GM06990 (cell line): ENCODE measurements at regions not wholly inside any gene's neighbourhood (a gene's known extent, or its start where the extent isn't known, plus 50 kb on each side); places are given as distances from the start of the nearest gene placed in this dataset.

Source experiments
- DNase-seq: peaks from one replicate; pipeline ENCODE4 v3.0.0-alpha.2; 2011; ENCODE audit not compliant: insufficient read length; ENCODE audit errors: extremely low read depth
- H3K27me3 ChIP-seq: replicated peaks from 2 replicates; pipeline ENCODE4 v1.6.0; 2011; ENCODE audit warnings: low read length; ENCODE audit not compliant: control insufficient read depth, insufficient read depth
- H3K36me3 ChIP-seq: 2 replicates; pipeline ENCODE4 v1.5.1; 2011; ENCODE audit warnings: low read length; ENCODE audit not compliant: control insufficient read depth, insufficient read depth
- H3K4me3 ChIP-seq: replicated peaks from 2 replicates; pipeline ENCODE4 v1.5.1; 2011; ENCODE audit warnings: low read depth, mild to moderate bottlenecking, control low read depth, low read length
- TF ChIP-seq, protein P1 (sequence below): IDR thresholded peaks from 2 replicates; pipeline ENCODE4 v1.5.1; 2011; ENCODE audit warnings: low read length, control low read depth, mild to moderate bottlenecking, inconsistent platforms; ENCODE audit not compliant: insufficient read depth, poor library complexity, severe bottlenecking

DNA sequence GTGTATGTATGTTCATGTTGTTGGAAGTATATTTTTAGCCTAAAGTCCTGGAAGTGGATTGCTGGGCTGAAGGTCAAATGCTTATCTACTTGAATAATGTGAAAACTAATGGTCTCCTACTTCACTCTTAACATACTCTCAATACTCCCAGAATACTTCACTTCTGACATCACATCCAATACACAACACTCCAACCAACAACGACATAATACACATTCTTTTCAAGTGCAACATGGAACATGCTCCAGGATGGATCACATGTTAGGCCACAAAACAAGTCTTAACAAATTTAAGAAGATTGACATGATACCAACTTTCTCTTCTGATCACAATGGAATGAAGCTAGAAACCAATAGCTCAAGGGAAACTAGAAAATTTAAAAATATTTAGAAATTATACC is 126.9 kb upstream of the ADCY1 start:
- Histone ChIP-seq H3K36me3 (no peaks in the 10 kb centered on the region), H3K27me3 (no peaks in the 10 kb centered on the region), H3K4me3 (no peak overlapping the region)
- TF ChIP-seq, protein P1, sequence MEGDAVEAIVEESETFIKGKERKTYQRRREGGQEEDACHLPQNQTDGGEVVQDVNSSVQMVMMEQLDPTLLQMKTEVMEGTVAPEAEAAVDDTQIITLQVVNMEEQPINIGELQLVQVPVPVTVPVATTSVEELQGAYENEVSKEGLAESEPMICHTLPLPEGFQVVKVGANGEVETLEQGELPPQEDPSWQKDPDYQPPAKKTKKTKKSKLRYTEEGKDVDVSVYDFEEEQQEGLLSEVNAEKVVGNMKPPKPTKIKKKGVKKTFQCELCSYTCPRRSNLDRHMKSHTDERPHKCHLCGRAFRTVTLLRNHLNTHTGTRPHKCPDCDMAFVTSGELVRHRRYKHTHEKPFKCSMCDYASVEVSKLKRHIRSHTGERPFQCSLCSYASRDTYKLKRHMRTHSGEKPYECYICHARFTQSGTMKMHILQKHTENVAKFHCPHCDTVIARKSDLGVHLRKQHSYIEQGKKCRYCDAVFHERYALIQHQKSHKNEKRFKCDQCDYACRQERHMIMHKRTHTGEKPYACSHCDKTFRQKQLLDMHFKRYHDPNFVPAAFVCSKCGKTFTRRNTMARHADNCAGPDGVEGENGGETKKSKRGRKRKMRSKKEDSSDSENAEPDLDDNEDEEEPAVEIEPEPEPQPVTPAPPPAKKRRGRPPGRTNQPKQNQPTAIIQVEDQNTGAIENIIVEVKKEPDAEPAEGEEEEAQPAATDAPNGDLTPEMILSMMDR = no peak
- DNase-seq = no peak

DNA sequence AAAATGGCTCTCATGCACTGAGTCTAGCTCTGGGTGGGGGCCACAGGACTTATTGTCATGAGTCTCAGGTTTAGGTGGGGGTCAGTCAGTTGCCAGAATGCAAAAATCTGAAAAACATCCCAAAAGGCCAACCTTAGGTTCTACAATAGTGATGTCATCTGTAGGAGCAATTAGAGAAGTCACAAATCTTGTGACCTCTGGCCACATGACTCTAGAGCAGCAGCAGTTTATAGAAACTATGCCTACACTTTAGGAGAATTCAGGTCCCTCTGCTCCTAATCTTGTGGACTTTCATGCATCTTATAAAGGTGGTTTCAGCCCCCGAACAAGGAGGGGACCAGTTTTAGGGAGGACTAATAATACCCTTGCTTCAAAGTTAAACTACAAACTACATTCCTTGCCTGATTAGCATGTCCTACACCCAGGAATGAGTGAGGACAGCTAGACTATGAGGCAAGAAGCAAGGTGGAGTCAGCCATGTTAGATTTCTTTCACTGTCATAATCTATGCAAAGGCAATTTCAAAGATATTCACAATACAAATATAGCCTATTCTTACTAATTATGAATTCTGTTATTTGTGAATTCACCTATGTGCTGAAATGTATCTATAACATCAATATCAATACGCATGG is 123.5 kb upstream of the ADCY1 start:
- Histone ChIP-seq H3K36me3 (no peaks in the 10 kb centered on the region), H3K27me3 (no peaks in the 10 kb centered on the region), H3K4me3 (no peak overlapping the region)
- DNase-seq = no peak
- TF ChIP-seq, protein P1 = no peak

DNA sequence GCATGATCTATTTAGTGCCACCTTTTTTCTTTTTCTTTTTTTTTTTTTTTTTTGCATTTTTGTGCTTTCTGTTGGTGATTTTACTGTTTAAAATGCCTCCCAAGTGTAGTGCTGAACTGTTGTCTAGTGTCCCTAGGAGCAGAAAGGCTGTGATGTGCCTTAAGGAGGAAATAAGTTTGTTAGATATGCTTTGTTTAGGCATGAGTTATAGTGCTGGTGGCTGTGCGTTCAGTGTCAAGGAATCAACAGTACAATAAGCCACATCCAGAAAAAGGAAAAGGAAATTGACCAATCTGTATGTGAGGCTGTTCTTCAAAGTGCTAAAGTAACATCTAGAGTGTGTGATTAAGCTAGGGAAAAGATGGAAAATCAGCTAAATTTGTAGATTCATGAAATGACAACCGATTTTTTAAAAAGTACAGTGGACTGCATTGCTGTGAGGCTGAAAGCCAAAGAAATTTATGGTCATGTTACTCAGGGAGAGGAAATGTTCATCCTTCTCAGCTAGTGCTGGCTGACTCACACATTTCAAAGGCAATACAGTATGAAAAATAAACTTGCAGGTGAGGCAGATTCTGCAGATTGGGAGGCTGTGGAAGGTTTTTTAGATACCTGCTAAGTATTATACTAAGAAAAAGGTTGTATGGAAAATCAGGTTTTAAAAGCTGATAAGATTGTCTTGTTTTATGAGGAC is 122.7 kb upstream of the ADCY1 start:
- no peak for DNase-seq
- no peaks in the 10 kb centered on the region for H3K27me3 ChIP-seq

DNA sequence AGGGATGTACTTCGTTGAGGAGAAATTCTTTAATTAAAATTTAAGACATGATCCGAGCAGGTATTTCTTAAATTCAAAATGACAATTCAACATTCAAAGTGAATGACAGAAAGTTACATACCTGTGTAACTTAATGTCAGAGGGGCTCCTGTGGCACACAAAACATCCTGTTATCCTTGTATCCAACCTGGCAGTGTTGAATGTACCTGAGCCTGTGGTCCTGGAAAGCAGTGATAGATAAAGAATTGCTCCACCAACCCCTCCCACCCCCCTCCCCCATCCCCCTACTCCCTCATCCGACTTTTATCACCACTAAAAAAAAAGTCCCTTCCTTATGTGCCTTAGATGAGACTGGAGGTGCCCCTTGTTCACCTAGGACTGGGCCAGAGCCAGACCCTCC is 119.4 kb upstream of the ADCY1 start:
- Histone ChIP-seq H3K36me3 (no peaks in the 10 kb centered on the region), H3K27me3 (no peaks in the 10 kb centered on the region), H3K4me3 (no peak overlapping the region)
- no peak for DNase-seq
- TF ChIP-seq, protein P1 = no peak

More for the DNA sequence above, 122.7 kb upstream of the ADCY1 start:
- TF ChIP-seq, protein P1 = no peak
- Histone ChIP-seq H3K4me3 (no peak overlapping the region), H3K36me3 (no peaks in the 10 kb centered on the region)

DNA sequence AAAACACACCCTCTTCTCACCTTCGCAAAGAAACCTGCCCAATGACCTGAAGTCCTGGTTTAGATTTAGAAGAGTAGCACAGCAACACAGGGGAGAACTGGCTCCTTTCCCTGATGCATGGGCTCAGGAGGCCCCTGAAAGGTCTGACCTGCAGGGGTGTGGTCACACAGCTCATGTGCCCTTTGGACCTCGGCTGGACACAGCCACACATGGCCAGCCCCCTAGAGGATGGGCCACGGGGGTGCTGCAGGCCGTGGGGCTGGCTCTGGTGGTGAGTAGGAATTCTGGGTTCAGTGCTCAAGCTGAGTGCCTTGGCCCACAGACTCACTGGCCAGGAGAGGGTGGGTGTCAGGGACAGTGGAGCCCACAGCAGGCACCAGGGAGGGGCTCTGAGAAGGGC is 118.5 kb upstream of the ADCY1 start:
- no peaks in the 10 kb centered on the region for H3K27me3 ChIP-seq
- no peak overlapping the region for H3K4me3 ChIP-seq

More for the DNA sequence above, 118.5 kb upstream of the ADCY1 start:
- no peaks in the 10 kb centered on the region for H3K36me3 ChIP-seq
- TF ChIP-seq, protein P1 = no peak
- DNase-seq = no peak
